ENCODE measurements at regions not wholly inside any gene's neighbourhood (a gene's known extent, or its start where the extent isn't known, plus 50 kb on each side); places are given as distances from the start of the nearest gene placed in this dataset.
A peak's percentile ranks its signal among the peaks of the same experiment; 100 is the strongest.
"Not testable (repeated sequence)": the region's sequence is repeated elsewhere in the genome, so short reads cannot be mapped to it uniquely, and the experiment has no call there.

DNA sequence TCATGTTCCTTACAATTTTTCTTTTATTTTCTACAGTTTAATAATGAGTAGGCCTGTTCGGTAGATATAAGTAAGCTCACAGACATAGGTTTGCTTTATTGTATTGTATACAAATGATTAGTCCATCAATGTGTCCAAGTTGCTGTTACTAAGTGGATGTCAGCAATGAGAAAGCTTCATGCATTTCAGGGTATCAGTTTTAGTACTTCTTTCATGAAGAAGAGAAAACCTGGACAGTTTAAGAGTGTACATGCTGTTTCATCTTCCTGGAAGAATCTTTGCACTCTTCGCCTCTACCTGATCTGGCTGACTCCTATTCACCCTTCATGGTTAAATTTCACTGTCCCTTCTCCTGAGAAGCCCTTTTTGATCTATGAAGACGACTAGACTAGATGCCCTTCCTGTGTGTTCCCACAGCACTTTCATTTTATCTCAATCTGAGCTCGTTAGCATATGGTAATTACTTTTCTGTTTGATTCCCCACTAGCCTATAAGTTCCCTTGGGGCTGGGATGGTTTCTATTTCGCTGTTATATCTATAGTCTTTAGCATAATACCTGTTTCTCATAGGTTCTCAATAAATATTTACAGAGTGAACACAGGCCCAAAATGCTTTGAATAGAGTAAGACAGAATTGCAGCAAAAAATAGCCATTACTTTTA lies 70.7 kb downstream of the CETN3 start:
- no peak for DNase-seq

DNA sequence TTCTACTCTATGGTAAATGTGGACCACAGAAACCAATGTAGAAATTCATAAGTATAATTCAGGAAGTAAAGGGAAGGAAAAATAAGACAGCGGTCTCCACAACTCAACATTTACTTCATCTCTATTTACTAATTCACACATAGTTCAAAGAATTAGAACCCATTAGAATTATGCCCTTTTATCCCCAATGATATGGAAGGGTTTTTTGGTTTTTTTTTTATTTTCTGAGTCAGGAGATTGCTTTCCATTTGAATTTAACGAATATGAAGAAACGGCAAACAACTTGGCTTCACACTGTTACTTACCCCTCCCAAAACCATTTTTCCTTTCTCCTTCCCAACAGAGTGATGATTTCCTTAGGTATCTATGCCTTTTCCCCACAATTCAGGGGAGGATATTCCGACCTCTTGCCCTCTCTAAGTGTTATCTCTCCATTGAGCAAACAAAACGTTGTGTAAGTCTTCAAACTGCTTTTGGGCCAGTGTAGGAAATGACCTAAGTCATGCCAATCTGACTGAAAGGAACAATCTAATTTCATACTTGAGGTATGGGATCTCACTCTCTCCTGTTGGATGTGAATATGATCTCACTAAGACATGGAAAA lies 72.0 kb downstream of the CETN3 start:
- DNase-seq = no peak

DNA sequence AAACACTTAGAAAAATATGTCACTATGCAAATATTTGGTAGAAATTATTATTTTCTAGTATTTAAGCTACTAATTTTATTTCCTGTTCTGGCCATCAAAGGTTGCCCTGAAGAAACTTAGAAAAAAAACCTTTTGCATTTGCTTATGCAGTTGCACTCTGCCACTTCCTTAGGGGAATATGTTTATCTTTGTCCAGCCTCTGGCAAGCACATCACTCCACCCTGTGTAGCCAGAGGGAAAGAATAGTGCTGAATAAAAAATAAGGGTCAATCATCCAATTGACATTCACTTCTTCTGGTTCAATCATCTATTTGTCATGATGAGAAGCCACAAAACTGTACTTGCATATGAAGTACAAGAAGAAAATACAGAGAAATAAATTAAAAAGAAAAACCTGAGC lies 72.8 kb downstream of the CETN3 start:
- no peak for DNase-seq

DNA sequence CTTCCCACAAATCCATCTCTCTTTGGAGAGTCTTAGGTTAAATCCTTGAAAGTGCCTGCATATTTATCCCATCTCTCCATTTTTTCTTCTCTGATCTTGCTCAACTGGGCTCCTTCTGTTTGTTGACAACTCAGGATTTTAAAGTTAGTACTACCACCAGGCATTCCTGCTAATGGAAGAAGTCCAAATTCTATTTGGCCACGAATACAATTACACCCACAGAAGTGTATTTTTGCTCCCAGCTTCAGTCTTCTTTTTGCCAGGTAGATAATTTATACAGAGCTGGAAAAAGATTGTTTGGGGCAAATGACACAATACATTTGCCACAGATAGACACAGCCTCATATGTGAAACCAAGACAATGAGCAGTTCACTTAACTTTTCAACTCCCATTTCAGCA lies 74.8 kb downstream of the CETN3 start:
- no peak for DNase-seq

DNA sequence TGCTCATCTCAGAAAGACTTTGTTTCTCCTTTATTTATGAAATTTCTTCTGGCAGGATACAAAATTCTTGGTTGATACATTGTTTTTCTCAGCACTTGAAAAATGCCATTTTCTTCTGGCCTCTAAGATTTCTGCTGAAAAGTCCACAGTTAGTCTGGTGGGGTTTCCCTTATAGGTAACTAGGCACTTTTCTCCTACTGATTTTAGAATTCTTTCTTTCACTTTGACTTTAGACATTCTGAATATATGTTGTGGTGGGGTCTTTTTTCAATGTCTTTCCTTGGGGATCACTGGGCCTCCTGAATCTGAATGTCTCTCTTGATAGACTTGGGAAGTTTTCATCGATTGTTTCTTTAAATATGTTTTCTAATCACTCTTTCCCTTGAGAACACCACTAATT lies 79.6 kb downstream of the CETN3 start:
- no peak for DNase-seq

DNA sequence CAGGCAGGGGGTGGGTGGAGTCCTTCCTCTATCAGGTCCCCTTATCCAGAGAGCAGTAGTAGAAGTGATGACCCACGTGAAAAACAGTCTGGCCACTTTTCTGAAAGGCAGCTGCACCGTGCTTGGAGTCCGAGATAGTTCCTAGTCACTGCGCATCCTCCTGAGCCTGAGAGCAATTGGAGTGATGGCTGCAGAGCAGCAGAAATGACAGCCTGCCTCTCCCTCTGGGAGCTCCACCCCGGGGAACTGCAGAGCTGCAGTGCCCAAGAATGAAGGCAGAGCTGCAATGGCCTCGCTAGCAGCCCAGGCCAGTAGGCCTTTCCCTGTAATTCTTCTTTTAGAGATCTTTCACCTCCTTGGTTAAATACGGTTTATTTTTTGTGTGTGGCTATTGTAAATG lies 82.6 kb downstream of the CETN3 start:
- DNase-seq = no peak

DNA sequence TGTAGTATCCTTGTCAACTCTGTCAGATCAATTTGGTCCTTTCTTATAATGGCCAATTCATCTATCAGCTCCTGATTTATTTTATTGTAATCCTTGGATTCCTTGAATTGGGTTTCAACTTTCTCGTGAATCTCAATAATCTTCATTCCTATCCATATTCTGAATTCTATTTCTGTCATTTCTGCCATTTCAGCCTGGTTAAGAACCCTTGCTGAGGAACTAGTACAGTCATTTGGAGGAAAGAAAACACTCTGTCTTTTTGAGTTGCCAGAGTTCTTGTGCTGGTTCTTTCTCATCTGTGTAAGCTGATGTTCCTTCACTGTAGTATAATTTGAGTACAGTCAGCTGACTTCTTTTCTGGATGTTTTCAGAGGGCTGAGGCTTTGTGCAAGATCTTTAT lies 84.5 kb downstream of the CETN3 start:
- no peak for DNase-seq

DNA sequence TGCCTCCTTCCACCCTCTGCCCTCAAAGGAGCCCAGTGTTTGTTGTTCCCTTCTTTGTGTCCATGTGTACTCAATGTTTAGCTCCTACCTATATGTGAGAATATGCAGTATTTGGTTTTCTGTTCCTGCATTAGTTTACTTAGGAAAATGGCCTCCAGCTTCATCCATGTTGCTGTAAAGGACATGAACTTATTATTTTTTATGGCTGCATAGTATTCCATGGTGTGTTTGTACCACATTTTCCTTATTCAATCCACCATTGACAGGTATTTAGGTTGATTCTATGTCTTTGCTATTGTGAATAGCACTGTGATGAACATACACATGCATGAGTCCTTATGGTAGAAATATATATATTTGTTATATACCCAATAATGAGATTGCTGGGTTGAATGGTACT lies 89.2 kb downstream of the CETN3 start:
- not testable (repeated sequence) for DNase-seq

DNA sequence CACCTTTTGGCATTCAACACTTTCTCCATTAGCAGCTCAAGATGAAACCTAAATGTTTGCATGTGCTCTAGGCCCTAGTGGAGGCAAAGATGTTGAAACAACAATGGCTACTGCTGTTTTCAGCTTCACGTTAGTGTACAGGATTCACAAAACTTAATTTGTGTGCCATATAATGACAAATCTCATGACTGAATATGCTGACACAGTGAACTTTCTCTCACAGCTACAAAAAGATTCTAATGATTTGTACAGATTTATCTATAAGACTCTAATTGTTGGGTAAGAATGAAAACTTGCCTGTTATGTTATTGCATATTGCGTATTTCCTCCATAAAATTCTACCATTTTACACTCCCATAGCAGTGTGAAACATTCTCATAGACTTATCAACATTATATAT lies 97.5 kb downstream of the CETN3 start:
- no peak for DNase-seq

DNA sequence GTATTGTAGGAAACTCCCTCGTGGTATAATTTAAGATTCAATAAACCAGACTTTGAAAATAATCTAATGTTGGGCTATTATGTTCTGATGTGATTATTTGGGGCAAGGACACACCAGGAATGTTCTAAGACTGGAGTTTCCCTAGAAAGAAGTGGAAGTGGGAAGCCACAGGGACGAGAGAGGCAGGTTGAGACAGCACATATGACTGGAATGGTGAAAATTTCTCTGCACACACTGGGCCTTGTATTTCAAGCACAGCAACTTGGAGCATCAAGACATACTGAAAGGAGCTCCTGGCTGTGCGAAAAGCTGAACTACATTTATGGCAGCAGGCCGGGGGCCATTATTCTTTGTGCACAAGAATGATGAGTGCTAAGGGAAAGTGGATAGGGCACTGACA lies 98.2 kb downstream of the CETN3 start:
- no peak for DNase-seq

DNA sequence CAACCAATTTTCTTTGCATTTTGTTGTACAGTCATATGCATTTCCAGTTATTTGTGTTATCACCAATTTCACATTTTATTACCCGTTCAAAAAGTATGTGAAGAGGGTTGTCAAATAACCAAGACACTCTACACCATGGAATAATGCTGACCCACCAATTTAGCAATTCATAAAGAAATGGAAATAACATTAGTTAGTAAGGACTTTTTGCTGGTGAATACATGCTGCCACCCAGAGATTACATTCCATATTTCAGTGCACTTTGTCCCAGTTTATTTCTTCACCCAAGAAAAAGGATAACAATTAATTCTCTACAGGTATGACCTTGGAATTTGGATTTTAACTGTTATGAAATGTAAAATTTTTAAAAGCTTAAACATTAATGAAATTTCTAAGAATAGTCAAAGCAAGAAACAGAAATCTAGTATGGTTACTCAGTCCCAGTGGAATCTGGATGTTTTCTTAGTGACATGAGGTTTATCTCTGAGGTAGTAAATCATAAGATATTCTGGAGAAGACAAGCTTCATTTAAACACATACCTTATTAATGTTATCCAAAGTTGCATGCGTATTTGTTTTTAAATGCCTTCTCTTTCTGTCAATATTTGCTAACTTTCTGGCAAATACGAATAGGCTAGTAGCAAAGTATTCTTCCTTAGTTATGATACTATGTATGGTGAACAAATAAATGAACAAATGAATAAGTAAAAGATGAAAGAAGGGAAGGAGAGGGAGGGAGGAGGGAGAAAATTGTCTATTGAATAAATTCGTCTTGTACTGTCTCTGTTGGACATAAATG lies 100.6 kb downstream of the CETN3 start:
- DNase-seq = no peak

DNA sequence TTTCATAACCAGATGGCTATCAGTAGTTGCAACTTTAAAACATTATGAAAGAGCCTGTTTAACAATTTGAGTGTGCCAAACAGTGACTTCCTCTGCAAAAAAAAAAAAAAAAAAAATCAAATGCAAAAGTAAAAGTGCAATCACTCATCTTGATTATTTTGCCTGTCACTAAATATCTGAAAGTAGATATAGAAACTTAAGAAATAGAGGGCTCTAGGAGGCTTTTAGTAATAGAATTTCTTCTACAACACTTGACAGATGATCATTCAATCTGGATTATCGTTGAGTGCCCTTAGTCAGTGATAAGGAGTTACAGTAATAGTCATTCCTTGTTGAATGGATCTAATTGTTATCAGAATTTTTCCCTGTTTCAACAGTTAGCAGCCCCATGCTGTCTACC lies 101.8 kb downstream of the CETN3 start:
- no peak for DNase-seq

DNA sequence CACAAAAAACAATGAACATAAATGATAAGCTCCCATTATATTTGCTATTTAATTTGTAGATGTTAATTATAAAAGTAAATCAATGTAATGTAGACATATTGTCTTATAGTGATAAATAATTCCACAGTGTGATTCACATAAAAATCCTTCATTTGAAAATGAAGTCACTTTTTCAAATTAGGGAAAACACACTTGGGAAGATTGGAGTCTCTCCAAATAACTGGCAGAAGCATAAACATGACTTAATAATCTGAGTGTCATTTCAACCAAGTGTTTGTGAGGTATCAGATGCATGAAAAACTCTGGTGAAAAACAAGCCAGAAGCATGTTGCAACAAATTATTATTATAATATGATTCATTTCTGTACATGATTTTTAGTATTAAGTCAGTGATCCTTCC lies 102.2 kb downstream of the CETN3 start:
- peak; percentile 13 for DNase-seq

DNA sequence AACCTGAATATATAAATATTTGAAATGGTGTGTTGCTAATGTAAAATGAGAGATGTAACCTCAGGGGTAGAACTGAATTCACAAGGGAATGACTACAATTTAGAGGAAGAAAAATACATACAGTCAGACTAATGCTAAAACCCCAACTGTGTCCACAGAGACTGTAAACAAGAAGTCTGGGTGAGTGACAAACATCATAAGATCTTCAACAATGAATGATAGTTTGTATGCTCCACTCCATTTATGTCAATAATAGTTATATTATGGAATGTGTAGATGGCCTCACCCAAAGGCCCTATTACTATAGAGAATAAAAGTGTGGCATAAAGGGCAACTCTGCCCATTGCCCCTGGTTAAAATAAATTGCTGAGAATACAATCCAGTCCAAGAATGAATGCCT lies 102.9 kb downstream of the CETN3 start:
- no peak for DNase-seq

DNA sequence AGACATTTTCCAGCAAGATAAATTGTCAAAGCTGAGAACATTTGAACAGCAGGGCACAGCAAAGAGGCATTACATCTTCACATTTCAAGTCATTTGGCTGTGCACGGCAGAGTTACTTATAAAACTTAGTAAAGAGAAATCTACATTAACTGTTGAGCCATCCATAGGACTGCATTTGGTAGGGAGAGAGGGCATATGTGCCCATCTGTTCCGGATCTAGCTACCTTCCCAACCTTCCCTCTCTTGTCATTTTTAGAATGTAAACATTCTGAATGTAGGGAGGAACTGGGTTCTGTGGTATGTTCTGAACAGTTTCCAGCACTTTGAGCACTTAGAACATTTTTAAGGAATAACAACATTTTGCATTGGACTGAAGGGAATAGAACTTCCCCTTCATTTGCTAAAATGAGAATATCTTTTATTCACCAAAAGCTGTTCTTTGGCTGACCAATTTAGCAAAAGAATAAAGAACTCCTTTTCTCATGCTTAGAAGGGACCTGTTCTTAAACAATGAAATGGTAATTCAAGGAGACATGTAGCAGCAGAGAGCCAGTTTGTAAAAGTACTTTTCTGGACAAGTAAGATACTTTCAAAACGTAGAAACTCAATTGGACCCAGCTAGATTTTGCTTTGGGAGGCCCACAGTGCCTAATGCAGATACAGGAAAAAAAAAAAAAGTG lies 104.4 kb downstream of the CETN3 start:
- DNase-seq = no peak

DNA sequence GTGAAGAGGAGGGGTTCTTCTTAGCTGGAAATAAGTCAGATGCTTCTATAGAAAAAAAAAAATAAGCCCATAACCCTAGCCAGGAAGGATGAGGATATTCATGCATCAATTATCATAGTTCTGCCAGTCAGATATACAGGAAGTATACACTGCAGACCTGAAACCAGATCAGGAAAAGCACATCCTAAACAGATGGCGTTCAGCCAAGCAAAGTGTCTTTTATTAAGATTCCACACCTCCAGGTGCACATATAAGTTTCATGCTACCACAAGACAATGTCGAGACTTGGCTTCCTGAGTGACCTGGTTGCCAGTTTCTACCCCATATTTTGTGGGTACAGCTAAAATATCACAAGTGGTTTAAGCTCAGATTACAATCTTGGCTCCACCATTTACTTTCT lies 108.3 kb downstream of the CETN3 start:
- no peak for DNase-seq

DNA sequence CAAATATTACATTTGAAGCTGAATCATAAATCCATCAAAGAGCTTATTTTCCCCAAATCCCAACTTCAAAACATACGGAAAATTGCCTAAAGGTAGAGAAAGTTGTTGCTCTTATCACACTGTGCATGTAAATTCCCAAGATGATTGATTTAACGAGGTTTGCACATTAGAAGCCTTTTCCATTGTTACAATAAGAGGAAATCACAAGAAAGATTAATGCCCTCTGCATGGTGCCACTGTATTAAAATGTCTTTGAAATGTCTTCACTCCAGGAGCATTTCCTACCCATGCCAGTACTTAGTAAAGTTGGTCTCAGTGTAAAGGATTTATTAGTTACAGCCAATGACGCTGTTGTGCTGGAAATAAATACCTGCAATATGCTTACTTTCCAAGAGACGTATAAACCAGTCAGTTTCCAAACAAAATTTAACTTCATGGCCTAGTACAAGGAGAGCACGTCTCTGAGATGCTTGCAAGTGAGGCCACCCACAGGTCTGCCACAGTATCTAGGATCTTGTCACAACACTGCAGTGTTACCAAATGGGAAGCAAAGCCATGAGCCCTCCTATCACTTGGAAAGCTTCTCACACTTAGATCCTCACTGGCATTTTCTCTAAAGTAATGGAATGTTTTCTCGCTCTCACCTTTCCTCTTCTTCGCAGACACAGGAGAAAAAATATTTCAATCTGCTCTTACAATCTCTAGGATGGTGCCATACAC lies 112.4 kb downstream of the CETN3 start:
- no peak for DNase-seq

DNA sequence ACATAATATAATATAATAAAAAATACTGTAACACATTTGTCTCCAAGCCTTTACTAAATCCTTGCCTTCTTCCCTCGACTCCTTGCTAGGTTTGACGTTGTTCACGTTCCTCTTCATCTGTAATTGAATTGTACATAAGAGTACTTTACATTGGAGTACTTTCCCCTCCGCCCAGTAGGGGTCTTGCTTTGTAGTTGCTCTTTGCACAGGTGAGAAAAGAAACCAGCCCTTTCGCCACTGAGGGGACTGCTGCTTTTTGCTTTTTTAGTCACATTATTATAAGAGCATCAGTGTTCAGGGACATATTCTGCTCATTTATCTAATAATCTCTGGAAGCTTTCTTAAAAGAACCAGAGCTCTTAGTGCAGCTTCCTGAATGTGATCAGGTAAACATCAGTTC lies 115.0 kb downstream of the CETN3 start:
- DNase-seq = no peak

DNA sequence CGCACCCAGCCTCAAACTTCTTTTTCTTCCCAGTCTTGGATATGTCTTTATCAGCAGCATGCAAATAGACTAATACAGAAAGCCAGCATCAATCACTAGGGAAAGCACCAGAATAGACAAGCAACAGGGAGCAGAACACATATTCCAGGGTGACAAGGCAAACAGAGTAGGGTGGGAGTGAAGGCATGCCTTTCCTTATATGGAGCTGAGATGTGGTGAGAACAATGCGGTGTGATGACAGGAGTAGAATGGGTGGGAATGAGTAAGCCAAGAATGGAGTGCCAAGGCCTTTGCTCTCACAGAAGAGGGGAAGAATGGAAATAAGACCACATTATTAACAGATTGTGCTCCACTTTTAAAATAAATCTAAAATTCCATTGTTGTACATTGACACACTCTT lies 115.6 kb downstream of the CETN3 start:
- DNase-seq = peak; percentile 98

DNA sequence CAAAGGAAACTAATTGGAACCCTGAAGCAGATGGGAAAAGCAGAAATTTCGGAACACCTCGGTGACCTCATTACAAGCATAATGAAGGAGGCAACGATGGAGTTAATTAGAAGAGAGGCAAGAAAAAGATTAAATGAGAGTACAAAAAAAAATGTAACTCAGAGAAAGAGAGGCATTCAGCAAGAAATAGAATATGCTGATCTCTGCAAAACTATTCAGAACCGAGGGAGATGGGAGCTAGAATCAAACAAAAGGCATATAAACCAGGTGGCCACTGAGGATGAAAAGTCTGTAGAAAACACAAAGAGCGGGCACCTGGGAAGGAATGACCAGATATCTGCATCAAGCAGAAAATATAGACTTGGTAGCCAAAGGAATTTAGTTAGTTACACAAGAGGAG lies 118.9 kb downstream of the CETN3 start:
- DNase-seq = no peak

DNA sequence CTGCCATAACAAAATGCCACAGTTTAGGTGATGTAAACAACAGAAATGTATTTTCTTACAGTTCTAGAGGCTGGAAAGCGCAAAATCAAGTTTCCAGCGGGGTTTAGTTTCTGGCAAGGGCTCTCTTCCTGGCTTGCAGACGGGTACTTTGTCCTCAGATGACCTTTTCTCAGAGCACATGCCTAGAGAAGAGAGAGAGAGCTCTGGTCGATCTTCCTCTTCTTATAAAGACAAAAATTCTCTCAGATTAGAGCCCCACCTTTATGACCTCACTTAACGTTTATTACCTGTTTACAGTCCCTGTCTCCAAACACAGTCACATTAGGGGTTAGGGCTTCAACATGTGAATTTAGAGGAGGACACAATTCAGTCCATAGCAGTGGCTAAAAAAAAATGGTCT lies 119.7 kb downstream of the CETN3 start:
- peak; percentile 15 for DNase-seq

DNA sequence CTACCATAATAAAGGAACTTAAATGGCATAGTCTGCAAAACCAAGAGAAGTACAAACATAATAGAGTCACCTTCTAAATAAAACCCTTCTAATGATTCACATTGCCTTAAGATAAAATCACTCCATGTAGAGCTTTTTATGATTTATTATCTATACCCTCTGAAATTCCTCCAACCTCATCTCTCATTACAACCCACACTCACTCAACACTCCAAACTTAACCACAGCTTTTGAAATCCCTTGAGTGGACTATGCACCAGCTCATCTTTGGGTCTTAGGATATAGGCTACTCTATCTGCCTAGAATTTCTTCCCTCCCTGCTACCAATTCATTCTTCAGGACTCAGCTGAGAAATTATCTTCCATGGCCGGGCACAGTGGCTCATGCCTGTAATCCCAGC lies 122.5 kb downstream of the CETN3 start:
- peak; percentile 35 for DNase-seq

DNA sequence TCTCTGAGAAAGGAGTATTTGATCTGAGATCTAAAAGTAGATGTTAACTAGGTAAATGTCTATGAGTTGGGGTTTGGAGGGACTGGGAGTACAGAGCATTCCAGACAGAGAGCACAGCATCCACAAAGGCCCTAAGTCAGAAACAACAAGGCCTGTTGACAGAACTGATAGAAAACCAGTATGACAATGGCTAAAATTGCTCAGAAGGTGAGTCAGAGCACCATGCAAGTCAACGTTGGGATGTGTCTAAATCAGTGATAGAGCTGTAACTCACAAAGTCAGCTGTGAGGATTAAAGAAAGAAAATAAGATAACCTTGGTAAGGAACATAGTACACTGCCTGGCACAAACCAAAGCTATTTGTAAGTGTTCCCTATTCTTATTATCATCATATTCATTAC lies 124.0 kb downstream of the CETN3 start:
- DNase-seq = no peak
